Nephron progenitor cell (in vitro differentiated cells): ENCODE measurements at regions not wholly inside any gene's neighbourhood (a gene's known extent, or its start where the extent isn't known, plus 50 kb on each side); places are given as distances from the start of the nearest gene placed in this dataset.

Experiments
- DNase-seq: peaks from one replicate; pipeline ENCODE4 v3.0.0; 2021
- H3K27ac Mint-ChIP-seq: 2 replicates; pipeline ENCODE4 v1.8.0; 2021; ENCODE audit warnings: mild to moderate bottlenecking, moderate library complexity, mixed read lengths
- H3K27me3 Mint-ChIP-seq: 2 replicates; pipeline ENCODE4 v1.8.0; 2021; ENCODE audit warnings: mild to moderate bottlenecking, low read depth, mixed read lengths; ENCODE audit not compliant: poor library complexity
- H3K36me3 Mint-ChIP-seq: 2 replicates; pipeline ENCODE4 v1.8.0; 2021; ENCODE audit warnings: low read depth, mixed read lengths
- H3K4me1 Mint-ChIP-seq: 2 replicates; pipeline ENCODE4 v1.8.0; 2021; ENCODE audit warnings: mixed read lengths
- H3K4me3 Mint-ChIP-seq: 2 replicates; pipeline ENCODE4 v1.8.0; 2021; ENCODE audit warnings: mild to moderate bottlenecking, moderate library complexity, mixed read lengths
- H3K9me3 Mint-ChIP-seq: 2 replicates; pipeline ENCODE4 v1.8.0; 2021; ENCODE audit warnings: mild to moderate bottlenecking, moderate library complexity, mixed read lengths
- TF ChIP-seq, protein P1 (sequence below): fragments of 200-600 bp; sonication (generic); IDR thresholded peaks from 2 replicates; pipeline ENCODE4 v1.5.0; 2021; ENCODE audit warnings: antibody characterized with exemption

DNA sequence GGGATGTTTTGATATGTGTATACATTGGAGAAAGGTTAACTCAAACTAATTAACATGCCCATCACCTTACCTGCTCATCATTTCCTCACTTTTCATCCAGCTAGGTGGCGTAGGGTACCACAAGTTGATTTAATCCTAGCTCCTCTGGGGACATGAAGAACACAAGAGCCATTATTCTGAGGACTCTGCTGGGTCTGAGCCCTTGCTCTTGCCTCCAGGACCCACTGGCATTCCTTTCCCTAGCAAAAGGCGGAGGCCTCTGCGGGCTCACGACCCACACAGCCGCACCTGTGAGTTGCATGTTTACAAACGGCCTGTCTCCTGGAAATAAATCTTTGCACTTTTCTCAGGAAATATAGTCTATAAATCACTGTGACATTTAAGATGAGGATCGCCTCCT lies 871.9 kb downstream of the TBC1D22A start:
- peaks cover 40% of the 10 kb centered on the region for H3K9me3 Mint-ChIP-seq
- TF ChIP-seq, protein P1, sequence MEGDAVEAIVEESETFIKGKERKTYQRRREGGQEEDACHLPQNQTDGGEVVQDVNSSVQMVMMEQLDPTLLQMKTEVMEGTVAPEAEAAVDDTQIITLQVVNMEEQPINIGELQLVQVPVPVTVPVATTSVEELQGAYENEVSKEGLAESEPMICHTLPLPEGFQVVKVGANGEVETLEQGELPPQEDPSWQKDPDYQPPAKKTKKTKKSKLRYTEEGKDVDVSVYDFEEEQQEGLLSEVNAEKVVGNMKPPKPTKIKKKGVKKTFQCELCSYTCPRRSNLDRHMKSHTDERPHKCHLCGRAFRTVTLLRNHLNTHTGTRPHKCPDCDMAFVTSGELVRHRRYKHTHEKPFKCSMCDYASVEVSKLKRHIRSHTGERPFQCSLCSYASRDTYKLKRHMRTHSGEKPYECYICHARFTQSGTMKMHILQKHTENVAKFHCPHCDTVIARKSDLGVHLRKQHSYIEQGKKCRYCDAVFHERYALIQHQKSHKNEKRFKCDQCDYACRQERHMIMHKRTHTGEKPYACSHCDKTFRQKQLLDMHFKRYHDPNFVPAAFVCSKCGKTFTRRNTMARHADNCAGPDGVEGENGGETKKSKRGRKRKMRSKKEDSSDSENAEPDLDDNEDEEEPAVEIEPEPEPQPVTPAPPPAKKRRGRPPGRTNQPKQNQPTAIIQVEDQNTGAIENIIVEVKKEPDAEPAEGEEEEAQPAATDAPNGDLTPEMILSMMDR = no peak
- H3K4me3 Mint-ChIP-seq = no peak overlapping the region
- DNase-seq = no peak
- H3K27ac Mint-ChIP-seq = no peak overlapping the region
- H3K27me3 Mint-ChIP-seq = peaks cover 2% of the 10 kb centered on the region
- H3K4me1 Mint-ChIP-seq = no peaks in the 10 kb centered on the region
- H3K36me3 Mint-ChIP-seq = no peaks in the 10 kb centered on the region

DNA sequence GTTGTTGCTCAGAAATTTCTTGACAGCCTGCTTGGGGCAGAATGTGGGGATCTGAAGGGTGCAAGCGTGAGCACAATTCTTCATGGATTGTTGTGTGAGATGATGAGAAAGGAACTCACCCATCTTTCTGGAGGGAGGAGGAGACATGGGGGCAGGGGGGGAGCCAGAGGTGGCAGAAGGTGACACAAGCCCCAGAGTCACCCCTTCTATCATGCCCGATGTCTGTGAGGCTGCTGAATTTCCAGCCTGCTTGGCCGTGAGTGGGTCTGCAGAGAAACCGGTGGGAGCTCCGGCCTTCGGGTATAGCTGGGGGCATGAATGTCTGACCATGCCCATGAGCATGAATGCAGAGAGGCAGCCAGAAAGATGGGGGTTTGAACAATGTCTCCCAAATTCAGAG lies 870.7 kb downstream of the TBC1D22A start:
- H3K27ac Mint-ChIP-seq = no peak overlapping the region
- peaks cover 32% of the 10 kb centered on the region for H3K9me3 Mint-ChIP-seq
- peaks cover 2% of the 10 kb centered on the region for H3K27me3 Mint-ChIP-seq
- H3K36me3 Mint-ChIP-seq = no peaks in the 10 kb centered on the region
- H3K4me3 Mint-ChIP-seq = no peak overlapping the region
- H3K4me1 Mint-ChIP-seq = no peaks in the 10 kb centered on the region
- DNase-seq = no peak
- TF ChIP-seq, protein P1 = no peak

DNA sequence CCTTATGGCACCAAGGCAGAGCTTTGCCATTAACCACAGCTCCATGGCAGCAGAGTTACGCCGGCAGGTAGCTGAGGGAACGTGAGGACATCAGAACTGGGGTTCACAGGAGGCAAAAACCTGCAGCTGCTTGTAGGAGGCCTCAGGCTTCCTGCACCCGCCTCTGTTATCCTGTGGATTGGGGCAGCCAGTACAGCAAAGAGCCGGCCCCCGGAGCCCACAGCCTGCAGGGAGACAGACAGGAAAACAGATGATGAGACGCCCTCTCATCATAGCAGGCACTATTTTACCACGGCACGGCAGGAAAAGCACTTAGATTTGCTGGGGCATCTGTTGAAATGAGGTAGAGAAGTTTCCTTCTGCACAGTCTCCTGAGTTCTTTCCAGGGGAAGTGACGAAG lies 870.3 kb downstream of the TBC1D22A start:
- H3K9me3 Mint-ChIP-seq = peaks cover 28% of the 10 kb centered on the region
- H3K27me3 Mint-ChIP-seq = peaks cover 2% of the 10 kb centered on the region
- DNase-seq = no peak
- no peaks in the 10 kb centered on the region for H3K4me1 Mint-ChIP-seq
- TF ChIP-seq, protein P1 = no peak
- no peak overlapping the region for H3K27ac Mint-ChIP-seq
- H3K36me3 Mint-ChIP-seq = no peaks in the 10 kb centered on the region
- H3K4me3 Mint-ChIP-seq = no peak overlapping the region

DNA sequence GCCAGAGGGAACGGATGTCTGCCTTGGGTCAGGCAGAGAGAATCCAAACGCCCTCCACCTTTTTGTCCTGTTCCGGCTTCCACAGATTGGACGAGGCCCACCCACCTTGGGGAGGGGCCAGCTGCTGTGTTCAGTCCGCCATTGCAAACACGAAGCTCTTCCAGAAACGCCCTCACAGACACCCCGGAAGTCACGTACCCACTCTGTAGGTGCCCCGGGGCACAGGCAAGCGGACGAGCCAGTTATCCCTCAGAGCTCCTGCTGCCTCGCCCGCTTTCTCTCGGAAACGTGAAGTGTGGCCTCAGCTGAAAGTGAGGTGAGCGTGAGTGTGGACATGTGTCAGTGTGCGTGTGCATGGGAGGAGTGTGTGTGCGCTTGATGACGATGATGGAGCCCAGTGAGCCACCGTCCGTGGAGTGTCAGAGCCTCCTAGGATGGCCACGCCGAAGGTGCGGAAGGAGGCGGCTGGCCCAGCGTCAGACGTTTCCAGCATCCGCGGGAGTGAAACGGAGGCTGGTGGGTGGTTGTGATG lies 869.2 kb downstream of the TBC1D22A start:
- no peak overlapping the region for H3K27ac Mint-ChIP-seq
- peaks cover 2% of the 10 kb centered on the region for H3K27me3 Mint-ChIP-seq
- no peak for DNase-seq
- H3K36me3 Mint-ChIP-seq = no peaks in the 10 kb centered on the region
- no peaks in the 10 kb centered on the region for H3K4me1 Mint-ChIP-seq
- H3K4me3 Mint-ChIP-seq = no peak overlapping the region
- H3K9me3 Mint-ChIP-seq = peaks cover 17% of the 10 kb centered on the region
- TF ChIP-seq, protein P1 = no peak

DNA sequence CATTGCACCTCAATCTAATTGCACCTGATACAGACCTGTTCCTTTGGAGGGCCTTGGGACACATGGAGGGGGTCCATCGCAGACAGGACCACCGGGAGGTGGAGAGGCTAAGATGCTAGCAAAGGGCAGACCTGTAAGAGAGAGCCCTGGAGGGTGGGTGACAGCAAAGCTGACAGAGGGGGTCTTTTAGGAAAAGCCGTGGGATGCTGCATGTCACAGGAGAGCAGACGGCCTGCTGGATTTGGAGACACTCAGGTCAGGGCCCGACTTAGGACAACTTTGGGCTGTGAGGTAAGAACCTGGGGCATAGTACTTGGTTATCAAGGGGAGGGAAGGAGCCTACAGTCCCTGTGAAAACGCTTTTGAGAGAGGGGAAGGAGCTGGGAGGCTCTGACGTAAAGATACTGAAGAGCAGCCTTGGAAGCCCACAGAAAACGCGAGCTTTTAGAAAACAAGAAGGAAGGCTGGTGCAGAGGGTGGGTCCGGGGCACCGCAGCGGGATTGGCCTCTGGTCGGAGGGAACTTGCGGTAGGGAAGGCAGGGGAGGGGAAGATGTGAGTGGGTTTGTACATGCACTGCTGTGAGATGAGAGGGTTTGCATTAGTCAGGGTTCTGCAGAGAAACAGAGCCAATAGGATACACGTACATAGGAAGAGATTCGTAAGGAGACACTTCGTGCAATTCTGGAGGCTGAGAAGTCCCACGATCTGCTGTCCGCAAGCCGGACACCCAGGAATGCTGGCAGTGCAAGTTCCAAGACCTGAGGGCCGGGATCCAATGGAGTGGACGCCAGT lies 868.5 kb downstream of the TBC1D22A start:
- Mint-ChIP-seq H3K4me3 (no peak overlapping the region), H3K27ac (no peak overlapping the region)
- DNase-seq = no peak

More for the DNA sequence above, 868.5 kb downstream of the TBC1D22A start:
- Mint-ChIP-seq H3K36me3 (no peaks in the 10 kb centered on the region), H3K9me3 (peaks cover 12% of the 10 kb centered on the region), H3K27me3 (peaks cover 2% of the 10 kb centered on the region), H3K4me1 (no peaks in the 10 kb centered on the region)
- TF ChIP-seq, protein P1 = no peak
